Fibroblast of skin of scalp (primary cell): ENCODE measurements at regions not wholly inside any gene's neighbourhood (a gene's known extent, or its start where the extent isn't known, plus 50 kb on each side); places are given as distances from the start of the nearest gene placed in this dataset.

Source experiments
- DNase-seq: peaks from one replicate; pipeline ENCODE4 v3.0.0-alpha.2; 2013

DNA sequence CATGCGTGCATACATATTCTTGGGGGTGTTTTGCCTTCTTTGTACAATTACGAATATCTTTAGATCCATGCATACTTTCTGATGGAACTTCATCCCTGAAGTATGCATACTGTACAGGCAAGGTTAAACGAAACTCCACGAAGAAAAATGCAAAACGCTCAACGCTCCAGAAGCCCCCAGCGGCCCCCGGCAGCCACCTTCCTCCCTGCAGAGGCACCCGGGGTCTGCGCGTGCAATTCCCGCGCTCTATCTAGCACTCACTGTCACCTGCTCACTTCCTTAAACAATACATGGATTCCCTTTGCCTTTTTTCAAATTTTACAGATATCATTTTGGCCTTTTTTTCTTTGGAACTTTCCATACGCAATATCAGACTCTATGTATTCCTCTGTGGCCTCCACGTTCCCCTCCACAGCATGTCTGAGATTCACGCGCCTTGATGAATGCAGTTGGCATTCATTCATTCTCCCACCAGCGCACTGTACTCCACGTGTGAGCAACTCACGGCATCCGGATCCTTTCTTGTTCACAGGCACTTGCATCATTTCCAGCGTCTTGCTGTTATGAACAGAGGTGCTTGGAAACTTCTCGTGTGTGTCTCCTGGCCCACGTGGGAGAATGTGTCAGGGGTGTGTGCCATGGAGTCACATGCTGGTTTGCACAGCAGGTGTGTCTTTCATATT, 214.3 kb downstream of the CTTN start:
- DNase-seq, result no peak

DNA sequence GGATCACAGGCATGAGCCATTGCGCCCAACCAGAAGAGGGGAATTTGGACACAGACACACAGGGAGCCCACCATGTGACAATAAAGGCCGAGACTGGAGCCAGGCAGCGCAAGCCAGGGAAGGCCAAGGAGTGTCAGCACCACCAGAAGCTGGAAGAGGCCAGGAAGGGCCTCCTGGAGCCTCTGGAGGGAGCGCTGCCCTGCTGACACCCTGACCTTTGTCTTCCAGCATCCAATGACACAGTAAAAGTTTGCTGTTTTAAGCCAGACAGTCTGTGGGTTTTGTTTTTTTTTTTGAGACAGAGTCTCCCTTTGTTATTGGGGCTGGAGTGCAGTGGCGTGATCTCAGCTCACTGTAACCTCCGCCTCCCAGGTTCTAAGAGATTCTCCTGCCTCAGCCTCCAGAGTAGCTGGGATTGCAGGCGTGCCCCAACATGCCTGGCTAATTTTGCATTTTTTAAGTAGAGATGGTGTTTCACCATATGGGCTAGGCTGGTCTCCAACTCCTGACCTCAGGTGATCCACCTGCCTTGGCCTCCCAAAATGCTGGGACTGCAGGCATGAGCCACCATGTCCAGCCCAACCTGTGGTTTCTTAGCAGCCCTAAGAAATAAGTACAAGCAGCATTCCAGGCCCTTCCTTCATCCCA, 215.8 kb downstream of the CTTN start:
- no peak for DNase-seq

DNA sequence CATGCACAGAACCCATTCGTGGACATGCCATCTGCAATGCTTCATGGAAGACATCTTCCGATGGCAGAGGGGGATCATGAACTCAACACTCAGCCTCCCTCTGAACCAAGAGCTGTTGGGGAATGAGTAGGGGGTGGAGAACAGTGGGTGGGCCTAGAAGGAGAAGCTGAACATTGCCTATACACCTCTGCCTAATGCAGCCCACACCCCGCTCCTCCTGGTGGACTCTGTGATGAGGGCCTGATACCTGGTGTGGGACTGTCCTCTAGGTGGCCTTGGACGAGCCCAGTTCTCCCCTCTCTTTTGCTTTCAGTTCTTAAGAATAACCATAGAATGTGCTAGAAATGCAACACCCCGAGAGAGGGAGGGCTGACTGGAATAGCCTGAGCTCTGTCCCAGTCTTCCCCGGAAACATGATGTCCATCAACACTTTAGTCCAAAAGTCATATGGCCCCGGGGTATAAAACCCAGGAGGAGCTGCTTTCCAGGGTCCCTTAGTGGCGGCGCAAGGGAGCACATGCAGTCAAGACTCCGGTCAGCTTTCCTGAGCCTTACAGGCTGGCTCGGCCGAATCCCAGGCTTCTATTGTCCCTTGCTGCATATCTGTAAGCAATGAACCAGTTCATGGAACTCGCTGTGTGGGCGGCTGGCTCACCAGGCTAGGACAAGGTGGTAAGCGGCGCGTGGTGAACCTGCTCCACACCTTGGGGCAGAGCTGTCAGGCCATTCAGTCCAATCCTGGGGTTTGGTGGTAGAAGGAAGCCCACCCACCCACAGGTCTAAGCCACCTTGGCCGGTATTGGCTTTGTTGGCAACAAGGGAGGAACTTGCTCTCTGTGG, 216.9 kb downstream of the CTTN start:
- DNase-seq, result no peak

DNA sequence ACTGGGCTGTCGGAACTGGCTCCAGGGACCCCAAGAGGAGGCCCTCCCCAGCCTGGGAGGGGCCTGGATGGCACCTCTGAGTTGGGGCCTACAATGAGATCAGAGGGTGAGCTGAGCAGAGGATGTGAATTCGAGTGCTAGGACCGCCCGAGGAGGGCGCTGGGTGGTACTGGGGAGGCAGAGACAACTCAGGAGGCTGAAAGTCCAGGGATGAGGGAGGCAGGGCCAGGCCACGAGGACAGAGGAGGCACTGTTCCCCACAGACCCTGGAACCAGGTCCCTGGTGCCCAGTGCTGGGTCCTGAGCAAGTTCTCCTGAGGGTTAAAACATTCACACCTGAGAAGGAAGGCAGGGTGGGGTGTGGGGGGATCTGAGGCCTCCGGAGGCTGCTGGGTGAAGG, 218.0 kb downstream of the CTTN start:
- no peak for DNase-seq

DNA sequence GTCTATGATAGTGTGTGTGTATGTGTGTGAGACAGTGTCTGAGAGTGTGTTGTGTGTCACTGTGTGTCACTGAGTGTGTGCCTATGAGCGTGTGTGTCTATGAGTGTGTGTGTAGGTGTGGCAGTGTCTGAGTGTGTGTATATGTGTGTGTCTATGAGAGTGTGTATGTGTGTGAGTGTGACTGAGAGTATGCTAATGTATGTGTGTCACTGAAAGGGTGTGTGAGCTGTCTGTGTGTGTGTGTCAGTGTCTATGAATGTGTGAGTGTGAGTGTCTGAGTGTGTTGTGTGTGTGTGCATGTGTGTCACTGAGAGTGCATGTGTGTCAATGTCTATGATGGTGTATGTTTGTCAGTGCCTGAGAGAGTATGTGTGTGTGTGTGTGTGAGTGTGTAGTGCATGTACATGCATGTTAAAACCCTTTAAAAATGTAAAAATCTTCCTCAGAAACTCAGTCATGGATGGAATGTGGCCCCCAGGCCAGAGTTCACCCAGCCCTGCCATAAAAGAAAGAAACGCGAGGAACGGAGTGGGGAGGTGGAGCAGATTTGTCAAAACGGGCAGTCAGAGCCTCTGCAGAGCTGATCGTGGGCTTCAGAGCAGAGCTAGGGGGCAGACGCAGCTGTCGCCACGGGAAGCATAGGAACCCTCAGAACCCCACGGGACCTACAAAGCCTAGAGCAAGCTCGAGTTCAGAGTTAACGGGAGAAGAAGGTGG, 218.8 kb downstream of the CTTN start:
- DNase-seq, result no peak

DNA sequence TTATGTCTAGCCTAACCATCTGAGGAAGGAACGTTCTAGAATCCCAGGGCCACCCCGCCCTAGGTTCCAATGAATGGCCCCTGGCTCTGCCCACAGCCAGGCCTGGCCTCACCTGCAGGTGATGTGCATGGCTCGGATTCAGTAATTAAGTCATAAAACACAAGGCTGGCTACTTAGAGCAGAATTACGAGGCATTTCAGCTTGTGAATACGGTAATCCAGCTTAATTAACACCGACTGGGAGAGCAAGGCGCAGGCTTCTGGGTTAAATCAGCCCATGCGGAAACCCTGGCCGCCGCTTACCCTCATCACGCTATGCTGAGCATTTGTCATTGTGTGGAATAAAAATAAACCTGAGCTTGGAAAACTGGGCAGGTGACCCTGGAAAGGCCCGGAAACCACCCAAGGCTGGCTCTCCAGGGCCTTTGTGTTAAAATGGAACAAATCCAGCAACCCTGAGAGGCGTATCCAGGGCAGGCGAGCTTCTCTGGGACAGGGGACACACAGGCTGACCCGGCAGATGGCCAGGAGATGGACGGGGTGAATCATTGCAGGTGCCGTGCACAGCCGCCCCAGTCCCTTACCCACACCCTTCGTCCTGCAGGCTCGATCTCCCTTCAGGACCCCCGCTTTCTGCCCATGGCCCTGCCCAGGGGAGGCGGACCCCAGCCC, 220.2 kb downstream of the CTTN start:
- no peak for DNase-seq

DNA sequence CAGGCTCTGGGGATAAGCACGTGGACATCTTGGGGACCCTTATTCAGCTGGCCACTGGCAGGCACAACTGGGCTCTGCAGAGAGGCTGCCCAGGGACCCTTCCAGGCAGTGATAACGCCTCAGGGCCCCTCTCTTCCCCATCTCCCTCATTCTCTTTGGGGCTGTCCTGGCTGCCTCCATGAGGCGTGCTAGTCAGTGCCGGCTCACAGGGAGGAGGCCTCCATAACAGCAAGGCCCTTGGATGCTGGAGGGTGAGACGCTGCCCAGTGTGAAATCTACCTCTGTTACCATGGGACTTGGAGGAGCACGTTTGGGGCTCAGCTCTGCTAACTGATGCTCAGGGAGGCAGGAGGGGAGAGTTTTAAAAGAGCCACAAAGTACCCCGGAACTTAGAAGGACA, 221.3 kb downstream of the CTTN start:
- no peak for DNase-seq

DNA sequence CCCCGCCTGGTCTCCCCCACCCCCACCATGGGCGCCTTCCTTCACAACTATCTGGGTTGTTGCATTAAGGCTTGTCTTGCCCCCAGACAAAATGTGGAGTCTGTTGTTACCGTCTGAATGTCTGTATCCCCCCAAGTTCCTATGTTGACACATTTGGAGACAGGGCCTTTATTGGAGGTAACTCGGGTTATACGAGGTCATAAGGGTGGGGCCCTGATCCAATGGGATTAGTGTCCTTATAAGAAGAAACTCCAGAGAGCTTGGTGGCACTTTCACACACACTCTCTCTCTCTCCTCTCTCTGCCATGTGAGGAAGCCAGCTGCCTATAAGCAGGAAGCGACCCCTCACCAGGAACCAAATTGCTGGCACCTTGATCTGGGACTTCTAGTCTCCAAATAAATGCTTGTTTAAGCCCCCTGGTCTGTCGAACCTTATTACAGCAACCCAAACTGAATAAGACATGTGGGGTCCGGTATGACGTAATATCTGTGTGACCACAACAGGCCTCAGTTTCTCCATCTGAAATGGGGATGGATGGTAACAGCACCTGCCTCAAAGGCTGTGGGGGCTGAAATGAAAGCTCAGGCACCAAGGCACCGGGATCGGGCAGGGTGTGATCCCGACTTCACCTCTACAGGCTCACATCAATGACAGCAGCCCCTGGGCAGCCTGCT, 222.3 kb downstream of the CTTN start:
- no peak for DNase-seq

DNA sequence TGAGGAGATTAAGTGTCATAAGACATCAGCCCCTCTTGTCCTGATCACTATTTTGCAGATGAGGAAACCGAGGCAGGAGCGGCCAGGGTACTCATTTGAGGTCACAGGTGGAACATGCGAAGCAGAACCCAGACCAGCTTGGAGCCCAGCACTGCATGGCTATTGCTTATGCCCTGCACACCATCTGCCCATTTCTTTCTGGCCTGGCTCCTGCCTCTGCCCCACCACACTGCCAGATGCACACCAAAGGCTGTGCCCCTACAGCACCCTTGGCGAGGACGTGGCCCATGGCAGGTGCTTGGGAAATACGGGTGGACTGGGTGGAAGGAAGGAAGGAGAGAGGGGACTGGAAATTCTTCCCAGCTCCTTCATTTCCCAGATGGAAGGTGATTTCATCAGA, 222.9 kb downstream of the CTTN start:
- DNase-seq, result no peak

DNA sequence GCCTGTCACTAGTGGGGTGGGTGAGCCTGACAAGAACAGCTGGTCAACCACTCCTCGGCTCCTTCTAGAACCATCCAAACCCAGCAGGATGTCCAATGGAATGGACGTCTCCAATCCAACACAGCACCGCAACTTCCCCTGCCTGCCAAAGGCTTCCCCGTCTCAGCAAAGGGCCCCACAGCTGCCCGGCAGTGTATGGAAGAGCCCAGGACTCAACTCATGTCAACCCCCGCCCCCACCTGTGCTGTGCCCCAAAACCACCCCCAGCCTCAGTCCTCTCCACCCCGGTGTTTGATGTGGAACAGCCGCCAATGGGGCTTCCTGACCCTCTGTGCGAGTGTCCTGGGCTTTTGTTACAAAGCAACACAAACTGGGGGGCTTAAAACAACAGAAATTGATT, 223.8 kb downstream of the CTTN start:
- DNase-seq, result no peak

DNA sequence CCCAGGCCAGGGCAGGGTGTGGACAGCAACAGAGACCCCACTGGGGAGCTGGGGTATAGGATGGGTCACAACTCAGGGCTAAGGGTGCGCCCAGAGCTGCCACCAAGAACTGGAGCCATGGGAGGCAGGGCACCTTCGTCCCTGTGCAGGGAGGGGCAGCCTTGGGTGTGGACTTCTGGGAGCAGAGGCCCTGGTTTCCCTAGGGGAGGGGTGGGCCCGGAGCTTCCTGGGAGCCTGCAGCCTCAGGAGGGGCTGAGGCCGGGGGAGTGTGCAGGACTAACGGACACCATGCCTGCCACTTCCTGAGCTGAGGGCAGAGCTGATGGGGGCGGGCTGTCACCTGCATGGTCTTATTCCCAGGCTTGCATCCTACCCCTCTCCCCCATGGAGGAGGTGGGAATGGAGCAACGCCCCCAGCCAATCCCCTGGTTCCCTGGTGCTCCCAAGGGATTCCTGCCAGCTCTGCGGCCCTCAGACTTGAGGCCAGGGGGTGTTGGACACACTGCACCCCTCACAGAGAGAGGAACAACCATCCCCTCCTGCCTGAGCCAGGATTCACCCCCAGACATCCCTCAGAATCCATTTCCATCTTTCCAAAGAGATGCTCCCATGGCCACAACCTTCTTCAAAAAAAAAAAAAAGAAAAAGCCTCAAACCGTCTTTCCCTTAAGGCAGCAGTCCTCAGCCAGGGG, 225.7 kb downstream of the CTTN start:
- no peak for DNase-seq

DNA sequence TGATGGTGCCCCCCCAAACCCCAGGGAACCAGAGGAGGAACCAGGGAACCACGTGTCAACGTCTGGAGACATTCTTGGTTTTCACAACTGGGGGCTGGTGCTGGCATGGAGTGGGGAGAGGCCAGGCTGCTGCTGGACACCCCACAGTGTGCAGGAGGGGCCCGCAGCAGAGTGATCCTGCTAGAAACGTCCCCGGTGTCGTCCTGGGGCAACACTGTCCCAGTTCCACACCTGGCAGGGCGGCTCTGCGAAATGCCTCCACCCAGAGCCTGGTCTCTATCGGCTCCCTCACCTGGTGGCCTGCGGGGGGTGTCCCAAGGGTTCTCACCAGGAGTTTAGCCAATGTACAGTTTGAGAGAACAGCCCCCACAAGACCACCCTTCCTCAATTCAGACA, 226.3 kb downstream of the CTTN start:
- no peak for DNase-seq

DNA sequence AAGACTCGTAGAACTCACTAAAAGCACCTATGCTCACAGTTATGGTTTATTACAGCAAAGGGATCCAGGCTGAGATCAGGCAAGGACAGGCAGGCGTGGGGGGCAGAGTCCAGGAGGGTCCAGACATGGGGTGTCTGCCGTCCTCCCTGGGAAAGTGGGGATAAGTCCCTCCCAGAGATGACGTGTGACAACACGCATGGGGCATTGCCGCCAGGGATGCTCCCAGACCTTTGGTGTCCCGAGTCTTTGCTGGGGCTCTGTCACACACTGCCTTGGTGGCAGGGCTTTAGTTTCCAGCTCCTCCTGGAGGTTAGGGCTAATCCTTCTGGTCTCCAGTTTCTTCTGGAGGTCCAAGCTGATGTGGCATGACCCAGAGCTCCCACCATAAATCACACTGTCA, 226.7 kb downstream of the CTTN start:
- no peak for DNase-seq

DNA sequence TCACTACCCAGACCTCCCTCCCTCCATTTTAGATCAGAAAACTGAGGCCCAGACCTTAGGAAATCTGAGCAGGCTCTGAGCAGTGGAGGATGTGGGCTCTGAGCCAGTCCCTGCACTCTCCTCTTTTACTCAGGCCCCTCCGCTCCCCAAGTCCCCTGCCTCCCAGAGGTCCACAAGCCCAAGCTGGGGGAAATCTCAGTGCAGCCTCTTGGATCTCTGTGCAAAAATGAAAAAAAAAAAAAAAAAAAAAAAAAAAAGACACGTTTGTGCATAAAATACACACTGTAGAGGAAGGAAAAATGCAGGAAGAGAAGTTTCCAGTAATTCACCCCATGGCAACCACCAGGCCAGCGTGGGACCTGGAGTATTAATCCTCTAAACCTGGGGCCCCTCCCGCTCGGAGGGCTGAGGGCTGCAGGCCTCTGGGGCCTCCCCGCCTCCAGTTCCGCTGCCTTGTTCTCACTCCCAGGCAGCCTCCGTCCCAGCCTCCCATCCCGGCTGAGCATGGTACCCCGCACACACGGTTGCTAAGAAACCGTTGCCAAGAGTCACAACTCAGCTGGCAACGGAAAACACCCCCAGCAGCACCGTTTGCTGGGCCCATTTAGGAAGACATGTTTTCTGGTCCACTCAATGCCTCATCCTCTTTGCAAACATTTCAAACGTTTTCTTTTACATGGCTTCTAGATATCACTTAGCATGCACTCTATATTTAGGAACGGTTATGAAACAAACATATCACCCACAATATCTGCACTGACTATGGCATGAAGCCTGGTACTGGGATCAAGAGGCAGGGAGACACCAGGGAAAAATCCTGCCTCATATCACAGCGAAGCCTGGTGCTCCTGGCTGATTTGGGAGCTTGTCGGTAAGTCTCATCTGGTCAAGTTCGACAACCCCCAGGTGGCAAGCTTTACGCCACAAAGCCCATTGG, 227.5 kb downstream of the CTTN start:
- DNase-seq, result no peak

DNA sequence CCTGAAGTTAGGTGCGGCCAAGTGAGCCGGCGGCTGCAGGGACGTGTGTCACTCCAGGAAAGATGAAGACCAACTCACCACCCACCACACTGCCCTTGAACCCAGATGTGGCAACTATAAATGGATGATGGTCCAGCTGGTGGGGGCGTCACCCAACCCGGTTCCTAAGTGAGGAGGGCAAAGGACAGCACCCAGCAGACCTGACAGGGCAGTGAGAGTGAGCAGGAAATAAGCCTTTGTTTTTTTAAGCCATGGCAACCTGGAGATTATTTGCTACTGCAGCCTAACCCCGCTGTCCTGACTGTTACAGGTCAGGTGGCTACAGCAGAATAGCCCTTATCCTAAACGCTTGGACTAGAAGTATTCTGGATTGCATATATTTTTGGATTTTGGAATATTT, 228.9 kb downstream of the CTTN start:
- DNase-seq, result no peak

DNA sequence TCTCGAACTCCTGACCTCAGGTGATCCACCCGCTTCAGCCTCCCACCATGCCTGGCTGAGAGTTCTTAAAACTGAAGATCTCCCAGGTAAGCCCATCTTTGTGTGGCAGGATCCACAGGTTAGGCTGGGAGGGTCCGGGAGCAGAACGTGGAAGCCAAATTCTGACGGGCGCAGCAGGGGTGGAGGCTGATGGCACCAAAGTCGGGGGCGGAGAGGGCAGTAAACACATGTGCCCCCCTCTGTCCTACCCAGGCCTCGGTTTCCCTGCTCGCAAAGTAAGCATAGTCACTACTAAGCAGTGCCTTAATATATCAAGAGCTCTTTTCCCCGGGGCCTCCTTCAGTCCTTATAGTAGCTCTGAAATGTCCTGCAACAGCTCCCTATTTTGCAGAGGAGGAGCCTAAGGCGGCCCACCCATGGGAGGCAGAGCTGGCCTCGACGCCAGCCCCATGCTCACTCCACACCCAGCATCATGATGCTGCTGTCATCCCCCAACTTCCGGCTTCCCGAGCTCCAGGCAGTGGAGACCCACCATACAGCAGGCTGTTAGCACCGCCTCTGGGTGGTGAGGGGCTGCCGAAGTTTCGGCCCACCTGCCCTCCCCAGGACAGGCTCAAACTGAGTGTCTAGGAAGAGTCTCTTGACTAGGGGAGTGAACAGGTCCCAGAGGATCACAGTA, 230.0 kb downstream of the CTTN start:
- DNase-seq, result no peak

DNA sequence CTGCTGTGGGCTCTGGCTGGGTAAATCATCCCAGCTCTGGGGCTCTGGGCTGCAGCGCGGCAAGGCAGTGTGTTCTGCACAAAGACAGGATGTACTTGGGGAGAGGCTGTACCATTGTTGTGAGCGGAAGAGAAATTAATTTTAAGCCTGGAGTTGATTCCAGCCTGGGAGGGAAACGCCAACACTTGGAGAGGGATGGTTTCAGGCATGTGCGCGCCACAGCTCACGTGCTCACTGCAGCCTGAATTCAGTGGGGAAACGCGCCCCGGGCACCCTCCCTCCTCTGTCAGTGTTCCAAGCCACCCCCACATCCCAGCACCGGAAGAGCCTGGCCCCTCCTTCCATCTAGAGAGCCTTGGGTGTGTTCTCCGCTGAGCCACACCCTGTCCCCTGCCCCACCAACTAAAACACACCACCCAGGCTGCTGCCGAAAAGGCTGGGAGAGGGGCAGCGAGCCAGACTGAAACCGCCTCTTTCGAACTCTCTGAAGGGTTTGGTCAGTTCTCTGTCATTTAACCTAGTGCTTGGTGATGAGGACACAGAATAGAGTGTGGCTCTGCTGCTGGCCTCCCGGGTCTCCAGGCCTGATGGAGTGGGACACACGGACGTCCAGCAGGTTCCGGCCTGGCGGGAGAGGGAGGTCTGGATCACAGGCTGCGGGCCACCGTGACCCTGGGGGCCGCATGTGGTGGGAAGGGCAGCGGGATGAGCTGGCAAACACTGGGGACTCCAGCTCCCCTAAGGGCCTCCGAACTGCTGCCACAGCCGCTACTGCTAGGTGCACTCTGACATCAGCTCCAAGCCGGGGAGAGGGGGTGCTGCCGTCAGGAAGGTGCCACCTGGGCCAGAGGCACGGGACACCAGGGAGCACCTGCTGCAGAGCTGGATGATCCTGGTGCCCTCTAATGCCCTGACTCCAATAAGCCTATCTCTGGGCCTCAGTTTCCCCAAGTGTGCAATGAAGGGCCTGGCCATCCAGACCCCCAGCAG, 230.8 kb downstream of the CTTN start:
- peak; percentile 11 for DNase-seq

DNA sequence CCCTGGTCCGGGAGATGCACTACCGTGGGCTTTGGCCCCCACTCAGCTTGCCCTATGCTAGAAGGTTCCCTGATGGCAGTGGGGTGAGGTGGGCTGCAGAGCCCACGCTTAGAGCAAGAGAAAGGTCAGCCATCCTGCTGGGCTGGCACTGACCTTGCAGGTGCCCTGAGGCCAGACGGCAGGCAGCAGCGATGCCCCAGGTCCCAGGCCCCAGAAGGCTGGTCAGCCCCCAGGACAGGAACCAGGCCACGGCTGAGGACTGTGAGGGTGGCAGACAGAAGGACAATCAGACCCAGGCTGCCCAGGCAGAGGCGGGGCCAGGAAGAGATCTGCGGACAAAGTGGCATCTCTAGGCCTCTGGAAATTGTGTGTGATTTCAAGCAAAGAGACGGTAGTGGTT, 231.7 kb downstream of the CTTN start:
- DNase-seq, result no peak
